GM18505 (cell line): ENCODE measurements at regions not wholly inside any gene's neighbourhood (a gene's known extent, or its start where the extent isn't known, plus 50 kb on each side); places are given as distances from the start of the nearest gene placed in this dataset.
A peak's percentile ranks its signal among the peaks of the same experiment; 100 is the strongest.

ENCODE experiments used
- ATAC-seq: cut with Tn5 transposase; IDR thresholded peaks from one replicate; pipeline ENCODE4 v1.9.1; 2021; ENCODE audit not compliant: unreplicated experiment
- POLR2A ChIP-seq: IDR thresholded peaks from 4 replicates; pipeline ENCODE4 v1.6.1; 2011; ENCODE audit warnings: borderline replicate concordance; ENCODE audit not compliant: insufficient read depth, insufficient read length; ENCODE audit errors: extremely low read depth

GRCh38 chr2:224325941-224326340, 76.0 kb downstream of the FAM124B start:
- ATAC-seq, result no peak
- no peak for TF ChIP-seq POLR2A

- no peak for TF ChIP-seq POLR2A
- no peak for ATAC-seq
Measured at GRCh38 chr2:224324604-224325003, 77.3 kb downstream of the FAM124B start.

GRCh38 chr2:224320660-224321059, 81.2 kb downstream of the FAM124B start:
- ATAC-seq, result no peak
- no peak for TF ChIP-seq POLR2A

GRCh38 chr2:224319750-224320149, 82.2 kb downstream of the FAM124B start:
- ATAC-seq, result no peak
- no peak for TF ChIP-seq POLR2A

GRCh38 chr2:224312741-224313140, 89.2 kb downstream of the FAM124B start:
- no peak for ATAC-seq
- TF ChIP-seq POLR2A, result no peak

- ATAC-seq, result no peak
- no peak for TF ChIP-seq POLR2A
Measured at GRCh38 chr2:224310943-224311625, 90.8 kb downstream of the FAM124B start.

- no peak for TF ChIP-seq POLR2A
Measured at GRCh38 chr2:224309176-224309575, 92.7 kb downstream of the FAM124B start.

GRCh38 chr2:224308272-224308911, 93.5 kb downstream of the FAM124B start:
- ATAC-seq, result peak; percentile 95
- TF ChIP-seq POLR2A, result no peak

More at GRCh38 chr2:224309176-224309575, 92.7 kb downstream of the FAM124B start:
- no peak for ATAC-seq

- no peak for TF ChIP-seq POLR2A
- no peak for ATAC-seq
Measured at GRCh38 chr2:224302952-224303351, 99.0 kb downstream of the FAM124B start.

GRCh38 chr2:224293976-224294375, 107.9 kb downstream of the FAM124B start:
- ATAC-seq, result no peak
- no peak for TF ChIP-seq POLR2A

- ATAC-seq, result no peak
- no peak for TF ChIP-seq POLR2A
Measured at GRCh38 chr2:224287531-224287930, 114.4 kb downstream of the FAM124B start.

- no peak for TF ChIP-seq POLR2A
Measured at GRCh38 chr2:224286923-224287322, 115.0 kb downstream of the FAM124B start.

GRCh38 chr2:224284134-224284946, 117.6 kb downstream of the FAM124B start:
- no peak for ATAC-seq
- no peak for TF ChIP-seq POLR2A

More at GRCh38 chr2:224286923-224287322, 115.0 kb downstream of the FAM124B start:
- no peak for ATAC-seq
